HepG2 (cell line): ENCODE measurements at regions not wholly inside any gene's neighbourhood (a gene's known extent, or its start where the extent isn't known, plus 50 kb on each side); places are given as distances from the start of the nearest gene placed in this dataset.
A peak's percentile ranks its signal among the peaks of the same experiment; 100 is the strongest.

Experiments used
- ATAC-seq: fragments of 200-7000 bp; cut with Tn5 transposase; 3 replicates; pipeline ENCODE4 v1.9.1; 2020; ENCODE audit warnings: mild to moderate bottlenecking, moderate library complexity
- BruUV-seq: library from RNA; stranded (reverse); fragments of 400-500 nt; replicated peaks from 2 replicates; lab custom pipeline; 2021; lab: Mats Ljungman, UMichigan
- CTCF ChIA-PET: fragments of 300-600 bp; formaldehyde crosslinking; extraction: SDS; loops from one replicate; lab custom pipeline; 2021; ENCODE audit warnings: low total read pairs, inconsistent platforms, low intra/inter-chr PET ratio; lab: Yijun Ruan, JAX
- POLR2A ChIA-PET: fragments of 350-600 bp; sonication (Branson Sonifier 250); formaldehyde crosslinking; loops from one replicate; lab custom pipeline; 2020; ENCODE audit warnings: antibody characterized with exemption, inconsistent platforms; lab: Yijun Ruan, JAX
- DNase-seq: peaks from one replicate; pipeline ENCODE4 v3.0.0-alpha.2; 2015; ENCODE audit warnings: low spot score
- FAIRE-seq: peaks from 3 replicates; lab custom pipeline; 2011; peaks lifted over from hg19 to GRCh38; lab: Jason Lieb, UNC
- H2AFZ ChIP-seq: one replicate; pipeline ENCODE4 v1.6.1; 2011; ENCODE audit warnings: low read length, inconsistent platforms
- H3K27ac ChIP-seq: fragments of 300-600 bp; 3 replicates; pipeline ENCODE4 v1.8.0; 2011; ENCODE audit warnings: mixed run types, mild to moderate bottlenecking, mixed read lengths, low read length, inconsistent platforms; ENCODE audit not compliant: insufficient read depth; ENCODE audit errors: extremely low read length
- H3K27me3 ChIP-seq, 2 experiments: fragments of 200-600 bp in 1 of 2; 2 replicates in 1 of 2; 3 replicates in 1 of 2; pipeline versions ENCODE4 v1.6.0 to v1.8.0; 2011; ENCODE audit warnings: low read length in 2 of 2, mild to moderate bottlenecking in 2 of 2, moderate library complexity in 2 of 2, inconsistent platforms in 1 of 2; ENCODE audit not compliant: insufficient read depth in 2 of 2, control insufficient read depth in 1 of 2
- H3K36me3 ChIP-seq, 2 experiments: fragments of 200-600 bp in 1 of 2; replicated peaks in 1 of 2; 2 replicates in 1 of 2; 3 replicates in 1 of 2; pipeline versions ENCODE4 v1.5.1 to v1.8.0; 2011; ENCODE audit warnings: low read length in 2 of 2, inconsistent platforms in 1 of 2; ENCODE audit not compliant: insufficient read depth in 2 of 2, control insufficient read depth in 1 of 2
- H3K4me1 ChIP-seq: 2 replicates; pipeline ENCODE4 v1.5.1; 2012; ENCODE audit warnings: low read length, inconsistent platforms; ENCODE audit not compliant: insufficient read depth
- H3K4me2 ChIP-seq: 2 replicates; pipeline ENCODE4 v1.6.0; 2011; ENCODE audit warnings: low read depth, low read length, inconsistent platforms
- H3K4me3 ChIP-seq, 3 experiments: fragments of 200-600 bp in 1 of 3; sonication (generic), shearing (Covaris generic) in 1 of 3; replicated peaks in 1 of 3; 2 replicates each; pipeline ENCODE4 v1.5.1; 2011 to 2016; ENCODE audit warnings: low read length in 3 of 3, inconsistent platforms in 2 of 3, low read depth in 2 of 3, mild to moderate bottlenecking in 2 of 3, control low read depth in 1 of 3, mixed read lengths in 1 of 3; ENCODE audit not compliant: insufficient read depth in 1 of 3
- H3K79me2 ChIP-seq: one replicate; pipeline ENCODE4 v1.6.1; 2011; ENCODE audit warnings: low read length, inconsistent platforms; ENCODE audit not compliant: insufficient read depth
- H3K9ac ChIP-seq: 2 replicates; pipeline ENCODE4 v1.6.0; 2011; ENCODE audit warnings: mild to moderate bottlenecking, low read depth, low read length, inconsistent platforms; ENCODE audit not compliant: insufficient read depth
- H3K9me3 ChIP-seq: 2 replicates; pipeline ENCODE4 v1.5.1; 2012; ENCODE audit warnings: mild to moderate bottlenecking, low read length
- H4K20me1 ChIP-seq: 2 replicates; pipeline ENCODE4 v1.6.0; 2011; ENCODE audit warnings: inconsistent platforms, mild to moderate bottlenecking, low read length, moderate library complexity; ENCODE audit not compliant: insufficient read depth
- EHMT2 ChIP-seq: fragments of 200-600 bp; sonication (generic); IDR thresholded peaks from 2 replicates; pipeline ENCODE4 v1.7.0; 2017; ENCODE audit warnings: antibody characterized with exemption, low read depth, low read length, borderline replicate concordance
- ERF ChIP-seq: IDR thresholded peaks from 2 replicates; pipeline ENCODE4 v1.6.1; 2018; ENCODE audit warnings: missing biosample characterization, missing genetic modification reagents
- FOXO4 ChIP-seq: sonication (generic); formaldehyde crosslinking; conservative IDR thresholded peaks from 2 replicates; pipeline ENCODE4 v1.8.1; 2023; ENCODE audit warnings: missing genetic modification reagents
- HBP1 ChIP-seq: IDR thresholded peaks from 2 replicates; pipeline ENCODE4 v1.6.1; 2016; ENCODE audit warnings: low read depth, control low read depth
- HOXA9 ChIP-seq: sonication (generic); formaldehyde crosslinking; IDR thresholded peaks from 2 replicates; pipeline ENCODE4 v1.8.1; 2022; ENCODE audit warnings: missing genetic modification reagents, mild to moderate bottlenecking, moderate library complexity, borderline replicate concordance
- KMT2B ChIP-seq: IDR thresholded peaks from 2 replicates; pipeline ENCODE4 v1.6.1; 2016; ENCODE audit warnings: missing genetic modification reagents, missing compliant biosample characterization
- LCORL ChIP-seq, 2 experiments: fragments of 450-650 bp in 1 of 2; sonication (generic) in 1 of 2; formaldehyde crosslinking in 1 of 2; IDR thresholded peaks; 2 replicates each; pipeline versions ENCODE4 v1.5.0 to v1.6.1; 2017 to 2020; ENCODE audit warnings: antibody characterized with exemption in 1 of 2, missing genetic modification reagents in 1 of 2
- MAFF ChIP-seq: IDR thresholded peaks from 2 replicates; pipeline ENCODE4 v1.6.1; 2011; ENCODE audit warnings: low read depth, low read length, improper control_type of control experiment
- MAFK ChIP-seq, 2 experiments: IDR thresholded peaks in 1 of 2; conservative IDR thresholded peaks in 1 of 2; 2 replicates each; pipeline ENCODE4 v1.6.1; 2011; ENCODE audit warnings: improper control_type of control experiment in 2 of 2, low read length in 2 of 2
- ZKSCAN5 ChIP-seq: sonication (generic); formaldehyde crosslinking; IDR thresholded peaks from 2 replicates; pipeline ENCODE4 v1.5.1; 2020; ENCODE audit warnings: mild to moderate bottlenecking, missing genetic modification reagents
- ZNF281 ChIP-seq: sonication (generic); formaldehyde crosslinking; IDR thresholded peaks from 2 replicates; pipeline ENCODE4 v1.4.0; 2020; ENCODE audit warnings: missing genetic modification reagents, borderline replicate concordance
- ZNF430 ChIP-seq: sonication (generic); formaldehyde crosslinking; IDR thresholded peaks from 2 replicates; pipeline ENCODE4 v1.9.0; 2021; ENCODE audit warnings: mild to moderate bottlenecking, missing genetic modification reagents
- ZNF644 ChIP-seq: IDR thresholded peaks from 2 replicates; pipeline ENCODE4 v1.6.1; 2016; ENCODE audit warnings: low read depth
- WGBS: methylation state at CpG from one replicate; pipeline ENCODE4 v1.1.6; 2017; ENCODE audit warnings: low lambda C conversion rate; 5-methylcytosine and 5-hydroxymethylcytosine counted together
- in situ Hi-C: cut with HindIII; loops from 2 replicates; pipeline ENCODE4 v1.10.0; 2017; ENCODE audit warnings: low pct_unique_long_range_greater_than_20kb; ENCODE audit not compliant: extremely low pct_ligation_motif_present
- intact Hi-C: fragments of 100-400 bp; cut with micrococcal nuclease; formaldehyde crosslinking; loops from one replicate; pipeline ENCODE4 v1.10.0; 2022; ENCODE audit not compliant: unreplicated experiment

- no peak for DNase-seq
- FAIRE-seq = no peak
- H3K79me2 ChIP-seq = no peaks in the 10 kb centered on the region
- H3K4me2 ChIP-seq = no peak overlapping the region
- no peak overlapping the region for H3K9ac ChIP-seq
- no peaks in the 10 kb centered on the region for H4K20me1 ChIP-seq
- no peak for ATAC-seq
- no peak overlapping the region for H3K4me3 ChIP-seq
- no peak for TF ChIP-seq ZNF430 (CRISPR knock-in tag)
- no peak for TF ChIP-seq HOXA9
- no peak overlapping the region for H2AFZ ChIP-seq
- no peaks in the 10 kb centered on the region for H3K9me3 ChIP-seq
- POLR2A ChIA-PET = no interaction called here
- H3K4me1 ChIP-seq = no peaks in the 10 kb centered on the region
- no TSS peak for BruUV-seq
- H3K36me3 ChIP-seq = no peaks in the 10 kb centered on the region
- H3K27ac ChIP-seq = no peak overlapping the region
- in situ Hi-C loops = no loop called here
- WGBS = 0% methylated on average over 1 of the region's 1 CpG
- CTCF ChIA-PET = no interaction called here
- no peaks in the 10 kb centered on the region for H3K27me3 ChIP-seq
- intact Hi-C loops = no loop called here
These were observed 78.8 kb upstream of the CCDC85A start for GRCh38 chr2:56104962-56105361.

GRCh38 chr2:56107502-56108220 is 76.1 kb upstream of the CCDC85A start:
- H3K79me2 ChIP-seq = no peaks in the 10 kb centered on the region
- CTCF ChIA-PET = no interaction called here
- no peak overlapping the region for H3K4me2 ChIP-seq
- POLR2A ChIA-PET = no interaction called here
- no peaks in the 10 kb centered on the region for H3K9me3 ChIP-seq
- H4K20me1 ChIP-seq = no peaks in the 10 kb centered on the region
- ATAC-seq (no peak), DNase-seq (no peak), FAIRE-seq (no peak)
- no peaks in the 10 kb centered on the region for H3K4me1 ChIP-seq
- in situ Hi-C loops = no loop called here
- BruUV-seq = no TSS peak
- TF ChIP-seq MAFK (conservative IDR thresholded peaks at IDR 0.05 in 1 of 2, IDR thresholded peaks at IDR 0.05 in 1 of 2; ENCODE audit: low read length in 2 of 2) = peak; percentile 68 to 82; a peak in 3 of 4 replicates
- TF ChIP-seq MAFF = peak; percentile 75
- TF ChIP-seq EHMT2 = no peak
- no peak for TF ChIP-seq LCORL (IDR thresholded peaks at IDR 0.05)
- TF ChIP-seq LCORL (CRISPR knock-in tag; IDR thresholded peaks at IDR 0.05) = no peak
- no peak for TF ChIP-seq ERF (CRISPR knock-in tag)
- no peak for TF ChIP-seq HBP1 (CRISPR knock-in tag)
- TF ChIP-seq ZNF644 (CRISPR knock-in tag) = no peak
- TF ChIP-seq KMT2B = no peak
- TF ChIP-seq ZKSCAN5 (CRISPR knock-in tag) = no peak
- TF ChIP-seq ZNF281 = no peak
- TF ChIP-seq FOXO4 (CRISPR knock-in tag) = no peak
- no peak overlapping the region for H3K4me3 ChIP-seq
- intact Hi-C loops = no loop called here
- no peak overlapping the region for H3K9ac ChIP-seq
- WGBS = under 1% methylated on average over 3 of the region's 3 CpGs
- H3K27ac ChIP-seq = no peak overlapping the region
- no peaks in the 10 kb centered on the region for H3K27me3 ChIP-seq
- no peak overlapping the region for H2AFZ ChIP-seq
- no peaks in the 10 kb centered on the region for H3K36me3 ChIP-seq
